KBM-7 (cell line): ENCODE measurements at regions not wholly inside any gene's neighbourhood (a gene's known extent, or its start where the extent isn't known, plus 50 kb on each side); places are given as distances from the start of the nearest gene placed in this dataset.

ENCODE experiments used
- DNase-seq: peaks from one replicate; pipeline ENCODE4 v3.0.0-alpha.2; 2015
- in situ Hi-C: fragments of 300-500 bp; cut with MboI; formaldehyde crosslinking; loops from 2 replicates; pipeline ENCODE4 v1.14.3; 2020; ENCODE audit warnings: low sequenced_read_pairs, low pct_unique_long_range_greater_than_20kb, mixed read lengths

- in situ Hi-C loops, result no loop called here
- DNase-seq, result no peak
Observed at GRCh38 chr5:176169393-176170063, 68.7 kb upstream of the SIMC1 start.

- in situ Hi-C loops, result no loop called here
- DNase-seq, result no peak
Observed at GRCh38 chr5:176170084-176170483, 68.1 kb upstream of the SIMC1 start.

GRCh38 chr5:176171171-176171760, 67.0 kb upstream of the SIMC1 start:
- DNase-seq, result no peak
- in situ Hi-C loops, result no loop called here

GRCh38 chr5:176172246-176172645, 66.0 kb upstream of the SIMC1 start:
- in situ Hi-C loops, result no loop called here
- no peak for DNase-seq

GRCh38 chr5:176173647-176174046, 64.6 kb upstream of the SIMC1 start:
- no peak for DNase-seq
- in situ Hi-C loops, result no loop called here

GRCh38 chr5:176174345-176175025, 63.7 kb upstream of the SIMC1 start:
- in situ Hi-C loops, result no loop called here
- no peak for DNase-seq

- in situ Hi-C loops, result no loop called here
- no peak for DNase-seq
Observed at GRCh38 chr5:176175101-176175852, 62.9 kb upstream of the SIMC1 start.

- no peak for DNase-seq
- in situ Hi-C loops, result no loop called here
Observed at GRCh38 chr5:176176231-176176630, 62.0 kb upstream of the SIMC1 start.

- in situ Hi-C loops, result no loop called here
- DNase-seq, result no peak
Observed at GRCh38 chr5:176178789-176179188, 59.4 kb upstream of the SIMC1 start.

- no peak for DNase-seq
Observed at GRCh38 chr5:176180339-176180738, 57.9 kb upstream of the SIMC1 start.

GRCh38 chr5:176180781-176181180, 57.4 kb upstream of the SIMC1 start:
- DNase-seq, result no peak

More at GRCh38 chr5:176180339-176180738, 57.9 kb upstream of the SIMC1 start:
- in situ Hi-C loops, result no loop called here

GRCh38 chr5:176181271-176181855, 56.9 kb upstream of the SIMC1 start:
- in situ Hi-C loops, result no loop called here
- no peak for DNase-seq

More at GRCh38 chr5:176180781-176181180, 57.4 kb upstream of the SIMC1 start:
- in situ Hi-C loops, result no loop called here

GRCh38 chr5:176183321-176184074, 54.7 kb upstream of the SIMC1 start:
- no peak for DNase-seq
- in situ Hi-C loops, result no loop called here

GRCh38 chr5:176184608-176185132, 53.6 kb upstream of the SIMC1 start:
- no peak for DNase-seq
- in situ Hi-C loops, result no loop called here

- in situ Hi-C loops, result no loop called here
- DNase-seq, result no peak
Observed at GRCh38 chr5:176185133-176185733, 53.0 kb upstream of the SIMC1 start.

- in situ Hi-C loops, result no loop called here
- DNase-seq, result no peak
Observed at GRCh38 chr5:176186107-176186506, 52.1 kb upstream of the SIMC1 start.

GRCh38 chr5:176187276-176188062, 50.8 kb upstream of the SIMC1 start:
- DNase-seq, result no peak
- in situ Hi-C loops, result no loop called here
